NCI-H1436 treated with DMSO at 0.1 percent for 48 hours (cell line): ENCODE measurements at regions not wholly inside any gene's neighbourhood (a gene's known extent, or its start where the extent isn't known, plus 50 kb on each side); places are given as distances from the start of the nearest gene placed in this dataset.
"Not testable (repeated sequence)": the region's sequence is repeated elsewhere in the genome, so short reads cannot be mapped to it uniquely, and the experiment has no call there.

Experiments
- DNase-seq: peaks from one replicate; lab custom pipeline; 2025; lab: John Stamatoyannopoulos, UW

GRCh38 chr4:138113819-138114400 lies 128.2 kb downstream of the SLC7A11 start:
- DNase-seq, result no peak

DNA sequence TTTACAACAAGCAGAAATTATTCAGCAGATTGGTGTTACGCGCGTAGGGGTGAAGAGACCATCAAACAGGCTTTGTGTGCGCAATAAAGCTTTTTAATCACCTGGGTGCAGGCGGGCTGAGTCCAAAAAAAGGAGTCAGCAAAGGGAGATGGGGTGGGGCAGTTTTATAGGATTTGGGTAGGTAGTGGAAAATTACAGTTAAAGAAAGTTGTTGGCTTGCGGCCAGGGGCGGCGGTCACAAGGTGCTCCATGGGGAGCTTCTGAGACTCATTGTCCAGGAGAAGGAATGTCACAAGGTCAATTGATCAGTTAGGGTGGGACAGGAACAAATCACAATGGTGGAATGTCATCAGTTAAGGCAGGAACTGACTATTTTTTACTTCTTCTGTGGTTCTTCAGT lies 129.3 kb downstream of the SLC7A11 start:
- DNase-seq, result not testable (repeated sequence)

DNA sequence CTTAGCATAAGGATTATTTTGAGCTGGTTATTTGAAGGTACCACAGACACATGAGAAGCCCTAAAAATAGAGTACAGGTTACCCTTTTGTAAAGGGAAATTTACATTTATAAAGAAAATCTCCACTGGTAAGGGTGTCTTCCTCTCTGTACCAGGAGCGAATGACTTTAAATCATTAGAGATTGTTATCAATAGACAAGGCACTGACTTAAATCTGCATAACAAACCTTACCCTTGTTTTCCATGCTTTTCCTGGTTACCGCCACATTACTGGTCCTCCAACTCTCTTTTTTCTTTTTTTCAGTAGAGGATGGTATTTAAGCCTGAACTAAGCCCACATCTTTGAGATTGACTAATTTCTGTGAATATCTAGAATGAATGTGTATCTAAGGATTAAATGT lies 129.8 kb downstream of the SLC7A11 start:
- DNase-seq, result no peak

GRCh38 chr4:138111462-138112000 lies 130.6 kb downstream of the SLC7A11 start:
- DNase-seq, result no peak

DNA sequence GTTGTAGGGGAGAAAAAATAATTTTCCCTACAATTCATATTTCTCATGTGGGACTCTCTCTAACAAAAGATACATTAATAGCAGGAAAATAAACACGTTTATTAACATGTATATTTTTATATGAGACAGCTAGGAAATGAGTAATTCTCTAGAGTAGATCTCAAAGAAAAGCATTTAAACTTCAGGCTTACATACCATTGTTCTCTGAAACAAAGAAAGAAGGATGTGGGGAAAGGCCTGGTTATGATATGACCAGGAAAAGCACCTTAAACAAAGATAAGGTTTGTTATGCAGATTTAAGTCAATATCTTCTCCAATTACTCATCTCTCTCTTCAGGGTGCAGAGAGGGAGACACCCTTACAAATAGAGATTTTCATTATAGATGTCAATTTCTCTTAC lies 131.3 kb downstream of the SLC7A11 start:
- DNase-seq, result no peak

DNA sequence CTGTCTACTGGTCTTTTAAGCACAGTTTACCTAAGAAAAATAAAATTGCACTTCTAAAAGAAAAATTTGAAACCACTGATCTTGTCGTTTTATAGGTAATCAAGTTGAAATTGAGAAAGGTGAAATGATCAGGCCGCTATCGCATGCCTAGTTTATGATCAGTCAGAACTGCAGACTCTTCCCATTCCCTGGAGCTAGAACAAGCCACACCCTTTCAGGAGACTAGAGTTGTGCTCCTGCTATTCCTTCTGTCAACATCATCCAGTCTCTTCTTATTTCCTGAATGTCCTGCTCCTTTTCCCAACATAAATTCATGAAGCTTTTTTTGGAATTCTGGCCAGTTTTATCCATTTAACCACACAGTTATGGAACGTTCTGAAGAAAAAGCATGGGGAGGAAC lies 135.1 kb downstream of the SLC7A11 start:
- DNase-seq, result no peak

DNA sequence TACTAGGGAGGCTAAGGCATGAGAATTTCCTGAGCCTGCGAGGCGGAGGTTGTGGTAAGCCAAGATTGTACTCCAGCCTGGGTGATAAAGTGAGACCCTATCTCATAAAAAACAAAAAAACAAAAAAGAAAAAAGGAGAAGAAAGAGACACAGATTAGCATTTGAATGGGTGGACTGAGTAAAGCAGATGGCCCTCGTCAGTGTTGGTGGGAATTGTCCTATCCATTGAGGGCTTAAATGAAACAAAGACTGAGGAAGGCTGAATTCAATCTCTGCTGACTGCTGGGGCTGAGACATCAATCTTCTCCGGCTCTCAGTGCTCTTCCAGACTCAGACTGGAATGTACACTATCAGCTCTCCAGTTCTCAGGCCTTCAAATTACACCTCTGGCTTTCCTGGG lies 136.8 kb downstream of the SLC7A11 start:
- DNase-seq, result no peak

GRCh38 chr4:138104284-138104680 lies 137.9 kb downstream of the SLC7A11 start:
- no peak for DNase-seq

DNA sequence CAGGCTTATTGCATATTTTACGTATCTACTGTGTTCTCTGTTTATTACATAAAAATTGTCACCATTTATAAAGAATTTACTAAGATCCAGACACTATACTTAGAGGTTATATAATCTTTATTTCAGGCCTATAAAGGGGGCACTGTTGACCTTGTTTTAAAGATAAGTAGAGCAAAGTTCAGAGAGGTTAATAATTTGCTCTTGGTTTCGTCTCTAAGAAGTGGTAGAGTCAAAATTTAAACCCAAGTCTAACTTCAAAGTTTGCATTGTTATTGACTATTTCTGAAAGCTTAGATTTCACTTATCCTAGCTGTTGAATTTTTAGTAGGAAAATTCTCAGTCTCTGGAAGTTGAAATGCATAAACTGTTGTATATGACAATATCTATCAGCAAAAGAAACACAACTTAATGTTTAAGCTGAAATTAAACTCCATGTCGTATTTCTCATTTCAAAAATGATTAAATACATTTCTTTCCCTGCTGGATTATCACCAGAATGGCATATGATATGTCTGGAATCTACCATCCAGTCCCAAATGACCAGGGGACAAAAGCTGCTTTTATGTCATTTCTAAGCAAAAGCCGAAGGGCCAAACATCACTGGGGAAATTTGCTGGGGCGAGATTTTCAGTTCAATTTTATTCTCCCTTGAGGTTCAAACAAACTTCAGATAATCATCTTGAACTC lies 138.4 kb downstream of the SLC7A11 start:
- no peak for DNase-seq

GRCh38 chr4:138099385-138099784 lies 142.8 kb downstream of the SLC7A11 start:
- no peak for DNase-seq

GRCh38 chr4:138097912-138098600 lies 144.1 kb downstream of the SLC7A11 start:
- DNase-seq, result no peak

DNA sequence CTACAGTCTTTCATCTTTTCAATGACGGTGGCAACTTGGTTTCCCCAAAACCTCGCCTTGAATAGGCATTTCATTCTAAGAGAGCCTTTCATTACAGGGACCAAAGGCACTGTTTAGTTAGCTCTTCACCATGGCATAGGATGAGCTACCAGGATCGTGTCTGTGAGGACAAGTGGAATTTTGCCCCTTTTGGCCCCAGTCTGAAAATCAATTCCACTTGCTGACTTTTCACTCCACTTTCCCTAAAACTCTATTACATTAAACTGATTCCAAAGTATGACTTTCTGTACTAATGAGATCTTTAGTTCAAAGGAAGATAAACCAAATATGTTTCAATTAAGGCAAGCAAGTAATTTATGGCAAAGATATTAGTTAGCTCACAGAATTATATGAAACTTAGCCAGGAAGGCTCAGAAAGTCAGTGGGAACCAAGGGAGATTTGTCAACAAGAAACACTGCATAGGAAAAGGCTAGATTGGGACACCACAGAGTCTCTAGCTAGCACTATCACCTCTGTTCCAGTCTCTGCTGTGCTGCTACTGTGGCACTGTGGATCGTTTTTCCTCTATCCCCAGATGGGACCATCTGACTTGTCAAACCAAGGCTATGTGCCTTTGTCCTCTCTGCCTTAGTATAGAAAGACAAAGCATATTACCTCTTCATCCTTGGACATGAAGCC lies 145.6 kb downstream of the SLC7A11 start:
- no peak for DNase-seq

DNA sequence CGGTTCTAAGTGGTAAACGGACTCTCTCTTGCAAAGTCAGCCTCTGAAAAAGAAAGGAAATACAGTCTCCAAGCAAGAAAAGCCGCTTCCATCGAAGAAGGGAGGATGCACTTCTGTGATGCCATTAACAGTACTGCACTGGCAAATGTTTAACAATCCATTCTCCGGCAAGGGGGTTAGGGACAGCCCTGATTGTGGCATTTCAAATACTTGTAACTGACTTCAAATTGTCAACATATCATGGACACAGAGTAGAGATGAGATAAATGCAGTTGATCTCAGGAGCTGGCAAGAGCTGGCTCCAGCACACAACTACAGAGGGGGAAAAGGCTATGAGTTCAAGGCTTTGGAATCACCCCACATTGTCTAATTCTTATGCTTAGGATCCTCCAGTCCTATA lies 146.8 kb downstream of the SLC7A11 start:
- no peak for DNase-seq

DNA sequence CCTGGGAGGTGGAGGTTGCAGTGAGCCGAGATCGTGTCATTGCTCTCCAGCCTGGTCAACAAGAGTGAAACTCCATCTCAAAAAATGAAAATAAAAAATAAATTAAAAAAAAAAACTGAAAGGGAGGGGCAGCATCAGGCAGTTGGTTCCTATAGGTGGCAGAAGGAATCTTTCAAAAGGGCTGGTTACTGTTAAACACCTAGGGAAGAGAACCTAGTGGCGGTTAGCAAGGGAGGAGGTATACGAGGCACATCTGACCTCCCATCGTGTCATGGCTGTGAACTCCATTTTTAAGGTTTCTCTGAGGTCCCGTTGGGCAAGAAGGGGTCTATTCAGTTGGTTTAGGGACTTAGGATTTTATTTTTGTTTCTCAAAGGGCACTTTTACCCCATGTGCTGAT lies 150.1 kb downstream of the SLC7A11 start:
- no peak for DNase-seq

GRCh38 chr4:138090918-138091676 lies 151.1 kb downstream of the SLC7A11 start:
- no peak for DNase-seq

DNA sequence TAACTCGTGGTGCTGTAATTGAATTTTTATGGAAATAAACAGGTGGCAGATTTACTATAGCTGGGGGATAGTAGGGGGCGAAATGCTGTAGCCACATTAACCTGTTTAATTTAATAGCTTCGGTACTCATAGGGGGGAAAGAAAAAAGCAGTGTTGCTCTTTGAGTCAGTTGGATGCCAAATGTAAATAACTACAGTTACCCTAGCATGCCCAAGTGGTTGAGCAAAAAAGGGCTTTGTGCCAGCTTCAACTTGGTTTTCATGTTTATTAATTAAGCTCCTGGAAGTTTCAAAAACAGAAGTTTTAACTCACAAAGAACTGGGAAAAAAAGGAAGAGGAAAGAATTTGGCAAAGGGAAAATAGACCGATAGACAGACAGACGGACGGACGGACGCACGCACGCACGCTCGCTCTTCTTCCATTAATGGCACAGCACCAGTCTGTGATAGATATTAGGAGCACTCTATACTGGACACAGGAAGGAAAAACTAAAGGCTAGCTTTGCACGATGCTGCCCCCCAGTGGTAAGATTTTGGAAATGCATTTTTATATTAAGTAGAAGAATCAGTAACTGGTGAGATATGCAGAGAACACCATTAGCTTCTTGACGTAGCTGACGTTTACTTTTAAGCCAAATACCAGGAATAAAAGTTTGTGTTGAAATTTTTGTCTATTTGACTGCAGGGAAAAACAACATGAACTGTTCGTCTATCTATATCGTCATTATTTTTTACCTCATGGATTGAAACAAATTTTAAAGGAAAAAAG lies 151.8 kb downstream of the SLC7A11 start:
- peak; percentile 11 for DNase-seq

GRCh38 chr4:138088449-138089208 lies 153.5 kb downstream of the SLC7A11 start:
- no peak for DNase-seq

DNA sequence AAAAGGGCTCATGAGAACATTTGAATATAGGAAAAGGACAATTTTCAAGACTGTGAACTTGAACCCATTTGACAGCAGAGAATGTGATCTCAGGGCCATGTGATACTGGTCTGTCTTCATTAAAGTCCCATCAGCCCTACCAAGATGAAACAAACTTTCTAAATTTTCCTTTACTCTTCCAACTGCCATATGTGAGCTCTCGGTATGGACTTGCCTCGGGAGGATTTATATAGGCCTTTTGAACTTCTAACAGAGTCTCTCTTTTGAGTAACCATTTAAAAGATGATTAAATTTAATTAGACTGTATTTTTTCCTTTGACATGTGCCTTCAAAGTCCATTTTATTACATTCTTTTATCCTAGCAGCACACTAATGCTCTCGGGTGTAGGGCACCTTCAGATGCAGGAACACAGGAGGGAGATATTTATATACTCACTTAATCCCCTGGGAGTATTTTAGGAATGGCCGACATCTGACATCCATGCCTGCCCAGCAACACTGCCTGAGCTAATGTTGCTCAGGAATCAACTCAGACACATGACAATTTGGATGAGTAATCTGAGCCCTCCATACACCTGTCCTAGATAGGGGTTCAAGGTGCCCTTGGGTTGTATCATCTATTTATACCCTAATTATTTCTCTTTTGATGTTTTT lies 155.0 kb downstream of the SLC7A11 start:
- no peak for DNase-seq

DNA sequence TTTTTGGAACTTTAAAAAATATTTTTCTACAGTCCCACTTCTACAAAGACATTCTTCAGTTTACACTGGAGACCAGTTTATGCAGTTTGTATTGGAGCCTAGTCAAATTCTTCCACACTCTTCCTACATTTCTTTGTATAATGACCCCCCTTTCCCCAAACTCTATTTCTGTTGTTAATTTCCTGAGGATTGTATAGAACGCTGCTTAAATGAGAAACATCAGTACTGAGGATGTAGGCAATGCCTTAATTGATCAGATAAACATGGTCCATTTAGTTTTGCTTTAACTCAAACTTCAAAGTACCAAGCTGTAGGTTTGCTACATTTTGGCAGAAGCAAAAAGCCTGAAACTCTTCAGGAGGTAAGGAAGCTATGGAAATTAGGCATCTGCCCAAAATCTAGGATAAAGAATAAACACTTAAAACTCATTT lies 155.5 kb downstream of the SLC7A11 start:
- DNase-seq, result no peak
